ENCODE measurements at regions not wholly inside any gene's neighbourhood (a gene's known extent, or its start where the extent isn't known, plus 50 kb on each side); places are given as distances from the start of the nearest gene placed in this dataset.

- TF ChIP-seq CTCF (IDR thresholded peaks at IDR 0.05) (no peak), POLR2A (IDR thresholded peaks at IDR 0.05) (no peak)
These were observed 555.9 kb upstream of the TMEM132C start for GRCh38 chr12:127711108-127711507.
